ENCODE measurements at regions not wholly inside any gene's neighbourhood (a gene's known extent, or its start where the extent isn't known, plus 50 kb on each side); places are given as distances from the start of the nearest gene placed in this dataset.

DNA sequence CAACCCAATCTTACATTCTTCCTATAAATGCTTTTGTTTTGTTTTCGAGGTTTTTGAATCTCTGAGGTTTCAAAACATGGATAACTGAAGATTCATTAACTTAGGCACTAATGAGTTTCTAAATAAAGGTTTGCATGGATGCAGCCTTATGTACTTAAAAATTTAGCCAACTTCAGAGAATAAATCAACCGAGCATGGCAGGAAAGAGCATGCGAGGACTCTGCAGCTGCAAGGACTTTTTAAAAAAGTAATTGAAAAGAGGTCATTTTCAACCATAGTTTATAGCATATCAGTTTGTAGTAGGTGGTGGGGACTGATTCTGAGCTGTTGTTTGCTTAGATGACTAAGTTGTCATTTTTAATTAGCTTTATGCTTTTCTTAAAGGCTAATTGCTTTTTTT, 567.0 kb upstream of the ZEB2 start:
- no peak overlapping the region for H3K4me3 ChIP-seq (ENCODE audit: low read depth, low read length)
- DNase-seq (ENCODE audit: low read depth): no peak
- TF ChIP-seq, protein P1, sequence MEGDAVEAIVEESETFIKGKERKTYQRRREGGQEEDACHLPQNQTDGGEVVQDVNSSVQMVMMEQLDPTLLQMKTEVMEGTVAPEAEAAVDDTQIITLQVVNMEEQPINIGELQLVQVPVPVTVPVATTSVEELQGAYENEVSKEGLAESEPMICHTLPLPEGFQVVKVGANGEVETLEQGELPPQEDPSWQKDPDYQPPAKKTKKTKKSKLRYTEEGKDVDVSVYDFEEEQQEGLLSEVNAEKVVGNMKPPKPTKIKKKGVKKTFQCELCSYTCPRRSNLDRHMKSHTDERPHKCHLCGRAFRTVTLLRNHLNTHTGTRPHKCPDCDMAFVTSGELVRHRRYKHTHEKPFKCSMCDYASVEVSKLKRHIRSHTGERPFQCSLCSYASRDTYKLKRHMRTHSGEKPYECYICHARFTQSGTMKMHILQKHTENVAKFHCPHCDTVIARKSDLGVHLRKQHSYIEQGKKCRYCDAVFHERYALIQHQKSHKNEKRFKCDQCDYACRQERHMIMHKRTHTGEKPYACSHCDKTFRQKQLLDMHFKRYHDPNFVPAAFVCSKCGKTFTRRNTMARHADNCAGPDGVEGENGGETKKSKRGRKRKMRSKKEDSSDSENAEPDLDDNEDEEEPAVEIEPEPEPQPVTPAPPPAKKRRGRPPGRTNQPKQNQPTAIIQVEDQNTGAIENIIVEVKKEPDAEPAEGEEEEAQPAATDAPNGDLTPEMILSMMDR (conservative IDR thresholded peaks at IDR 0.05; ENCODE audit: low read depth, low read length): no peak

DNA sequence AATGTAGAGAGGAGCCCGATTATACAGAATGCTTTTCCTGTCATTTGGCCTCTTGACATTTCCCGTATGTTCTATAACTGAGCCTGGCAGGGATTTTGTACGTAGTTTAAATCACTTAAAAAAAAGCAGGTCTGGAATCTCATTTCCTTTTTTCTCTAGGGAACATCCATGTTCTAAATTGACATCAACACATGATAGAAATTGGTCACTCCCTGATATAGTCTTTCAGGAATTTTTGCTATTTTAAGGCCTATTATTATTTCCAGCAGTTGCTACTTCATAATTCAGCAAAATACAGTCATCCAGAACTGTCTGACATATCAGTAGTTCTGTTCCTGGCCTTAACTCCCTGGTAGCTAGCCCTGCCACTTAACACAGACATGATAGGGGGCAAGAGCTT, 565.7 kb upstream of the ZEB2 start:
- H3K4me3 ChIP-seq (ENCODE audit: low read depth, low read length): no peak overlapping the region
- no peak for DNase-seq (ENCODE audit: low read depth)
- TF ChIP-seq, protein P1 (conservative IDR thresholded peaks at IDR 0.05; ENCODE audit: low read depth, low read length): no peak

DNA sequence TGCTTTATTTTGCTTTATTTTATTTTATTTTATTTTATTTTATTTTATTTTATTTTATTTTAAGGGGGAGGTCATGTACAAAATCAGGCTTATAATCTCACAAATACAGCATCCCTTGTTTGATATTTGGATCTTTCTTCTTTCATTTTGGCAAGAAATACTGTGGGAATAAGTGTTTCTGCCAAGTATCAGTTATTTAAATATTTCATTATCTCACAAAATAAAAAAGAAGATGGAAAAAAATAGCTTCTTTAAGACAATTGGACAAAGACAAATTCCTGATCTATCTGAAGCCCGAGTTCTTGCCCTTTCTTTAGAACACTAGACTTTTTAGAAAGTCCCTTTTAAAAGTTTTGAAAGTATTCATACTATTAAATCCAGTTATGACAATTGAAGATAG, 560.5 kb upstream of the ZEB2 start:
- no peak for DNase-seq (ENCODE audit: low read depth)
- TF ChIP-seq, protein P1 (conservative IDR thresholded peaks at IDR 0.05; ENCODE audit: low read depth, low read length): no peak
- no peak overlapping the region for H3K4me3 ChIP-seq (ENCODE audit: low read depth, low read length)

DNA sequence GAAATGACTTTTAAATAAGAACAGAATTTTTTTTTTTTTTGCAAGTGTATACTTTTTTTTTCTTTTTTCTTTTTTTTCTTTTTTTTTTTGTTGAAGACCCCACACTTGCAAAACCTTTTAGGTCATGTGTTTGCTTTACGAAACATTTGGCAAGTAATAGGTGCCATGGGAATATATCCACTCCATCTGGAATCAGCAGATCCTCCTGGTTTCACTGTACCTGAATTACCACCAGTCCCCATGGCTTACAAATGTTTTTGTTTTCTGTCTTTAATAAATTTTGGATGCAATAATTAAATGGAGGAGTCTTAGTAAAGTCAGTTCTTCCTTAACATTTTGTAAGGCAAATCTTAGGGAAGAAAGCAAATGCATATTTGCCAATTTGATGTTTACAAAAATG, 559.7 kb upstream of the ZEB2 start:
- DNase-seq (ENCODE audit: low read depth): no peak
- H3K4me3 ChIP-seq (ENCODE audit: low read depth, low read length): no peak overlapping the region
- TF ChIP-seq, protein P1 (conservative IDR thresholded peaks at IDR 0.05; ENCODE audit: low read depth, low read length): no peak

DNA sequence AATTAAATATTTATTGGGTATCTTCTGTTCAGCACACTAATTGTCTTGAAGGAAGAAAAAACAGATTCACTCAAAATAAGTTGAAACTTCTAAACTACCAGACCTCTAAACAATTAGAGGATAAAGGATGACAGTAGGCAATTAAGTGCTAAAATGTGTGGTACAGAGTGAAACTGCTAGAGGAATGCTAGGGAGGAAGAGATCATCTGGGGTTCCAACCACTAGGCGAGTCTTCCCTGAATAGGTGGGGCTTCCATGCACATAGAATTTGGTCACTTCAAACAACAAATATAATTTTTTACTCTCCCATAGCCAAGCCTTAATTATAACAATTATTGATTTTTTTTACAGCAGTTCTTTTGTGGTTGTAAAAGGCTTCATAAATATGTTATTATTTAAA, 559.0 kb upstream of the ZEB2 start:
- DNase-seq (ENCODE audit: low read depth): no peak
- TF ChIP-seq, protein P1 (conservative IDR thresholded peaks at IDR 0.05; ENCODE audit: low read depth, low read length): no peak

DNA sequence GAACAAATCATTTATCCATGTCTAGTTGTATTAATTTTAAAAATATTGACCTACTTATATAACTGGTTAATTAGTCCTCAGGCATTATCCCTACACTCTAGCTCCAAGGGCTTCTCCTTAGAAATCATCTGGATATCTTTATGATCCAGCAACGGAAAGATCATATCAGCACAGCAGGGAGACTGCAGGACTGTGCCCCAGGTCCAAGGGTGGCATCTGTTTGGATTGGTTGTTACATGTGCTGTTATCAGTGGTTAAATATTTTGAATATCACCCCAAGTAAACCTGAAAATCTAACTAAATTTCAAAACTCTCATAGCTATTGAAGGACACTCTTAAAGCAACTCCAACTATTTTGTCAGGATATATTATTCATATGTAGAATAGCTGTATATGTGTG, 556.2 kb upstream of the ZEB2 start:
- DNase-seq (ENCODE audit: low read depth): no peak
- no peak overlapping the region for H3K4me3 ChIP-seq (ENCODE audit: low read depth, low read length)
- TF ChIP-seq, protein P1 (conservative IDR thresholded peaks at IDR 0.05; ENCODE audit: low read depth, low read length): no peak

More for the DNA sequence above, 559.0 kb upstream of the ZEB2 start:
- H3K4me3 ChIP-seq (ENCODE audit: low read depth, low read length): no peak overlapping the region

DNA sequence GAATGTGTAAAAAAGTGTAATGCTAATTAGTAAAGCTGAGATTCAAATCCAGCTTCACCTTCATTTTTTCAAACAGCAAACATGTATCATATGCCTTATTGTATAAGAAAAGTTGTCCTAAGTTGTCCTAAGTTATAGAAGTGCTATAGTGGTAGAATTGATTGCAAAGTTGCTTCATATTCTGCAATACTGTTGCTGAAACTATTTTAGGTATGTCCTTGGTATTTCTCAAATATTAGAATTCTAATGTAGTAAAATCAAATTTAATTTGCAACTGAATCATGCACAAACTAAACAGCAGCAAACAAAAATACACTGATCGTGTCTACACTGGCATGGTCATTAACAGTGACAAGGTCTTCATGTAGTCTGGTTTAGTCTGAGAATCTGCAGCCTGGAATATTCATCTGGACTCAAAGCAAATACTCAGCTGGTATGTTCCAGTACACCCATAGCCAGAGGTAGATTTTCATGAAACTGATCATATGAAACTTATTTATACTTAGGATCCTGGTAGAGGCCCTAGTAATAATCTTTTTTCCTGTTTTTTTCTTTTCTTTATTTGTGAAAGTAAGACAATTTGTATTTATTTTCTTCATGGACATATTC, 555.6 kb upstream of the ZEB2 start:
- DNase-seq (ENCODE audit: low read depth): no peak
- TF ChIP-seq, protein P1 (conservative IDR thresholded peaks at IDR 0.05; ENCODE audit: low read depth, low read length): no peak
- no peak overlapping the region for H3K4me3 ChIP-seq (ENCODE audit: low read depth, low read length)
